NT2/D1 (cell line): ENCODE measurements at regions not wholly inside any gene's neighbourhood (a gene's known extent, or its start where the extent isn't known, plus 50 kb on each side); places are given as distances from the start of the nearest gene placed in this dataset.

Experiments used
- SUZ12 ChIP-seq: IDR thresholded peaks from 2 replicates; pipeline ENCODE4 v1.6.1; 2011; ENCODE audit not compliant: insufficient read length, insufficient read depth; ENCODE audit errors: extremely low read depth
- YY1 ChIP-seq: IDR thresholded peaks from 2 replicates; pipeline ENCODE4 v1.6.1; 2011; ENCODE audit not compliant: insufficient read length, insufficient read depth
- ZNF274 ChIP-seq: IDR thresholded peaks from 2 replicates; pipeline ENCODE4 v1.6.1; 2011; ENCODE audit warnings: mild to moderate bottlenecking, low read depth, low read length

GRCh38 chr20:60690771-60691170 is 561.3 kb upstream of the CDH4 start:
- no peak for TF ChIP-seq ZNF274
- TF ChIP-seq SUZ12, result no peak
- no peak for TF ChIP-seq YY1
